HCT116 (cell line): ENCODE measurements at regions not wholly inside any gene's neighbourhood (a gene's known extent, or its start where the extent isn't known, plus 50 kb on each side); places are given as distances from the start of the nearest gene placed in this dataset.

Experiments used
- ATAC-seq: fragments of 200-7000 bp; cut with Tn5 transposase; 2 replicates; pipeline ENCODE4 v1.9.1; 2020; ENCODE audit warnings: mild to moderate bottlenecking, moderate library complexity
- BruUV-seq: library from RNA; stranded (reverse); fragments of 400-500 nt; replicated peaks from 2 replicates; lab custom pipeline; 2021; lab: Mats Ljungman, UMichigan
- CTCF ChIA-PET: fragments of 300-600 bp; sonication (Branson Sonifier 250); formaldehyde crosslinking; loops from one replicate; lab custom pipeline; 2021; ENCODE audit warnings: antibody characterized with exemption; lab: Charles Lee
- POLR2A ChIA-PET: fragments of 300-600, 350-600 bp; sonication (Branson Sonifier 250); formaldehyde crosslinking; loops from one replicate; lab custom pipeline; 2021; ENCODE audit warnings: antibody characterized with exemption; lab: Charles Lee
- RAD21 ChIA-PET, 2 experiments: fragments of 300-600 bp; sonication (Branson Sonifier 250); formaldehyde crosslinking; loops; one replicate each; lab custom pipeline; 2023; ENCODE audit warnings: low total read pairs in 2 of 2; ENCODE audit not compliant: uncharacterized antibody in 2 of 2, unreplicated experiment in 2 of 2, low non-redundant PET in 1 of 2; lab: Charles Lee
- DNase-seq: peaks from one replicate; pipeline ENCODE4 v3.0.0-alpha.2; 2010; ENCODE audit warnings: low read depth, low spot score
- H2AFZ ChIP-seq: fragments of 200-600 bp; shearing (Covaris generic), sonication (generic); 2 replicates; pipeline ENCODE4 v1.6.1; 2017; ENCODE audit warnings: low read depth, mixed run types, mixed read lengths, antibody characterized with exemption, low read length; ENCODE audit not compliant: poor library complexity, severe bottlenecking
- H3K27ac ChIP-seq: 2 replicates; pipeline ENCODE4 v1.5.1; 2012; ENCODE audit warnings: low read depth, low read length
- H3K27me3 ChIP-seq: fragments of 200-600 bp; sonication (generic); 2 replicates; pipeline ENCODE4 v1.6.1; 2016; ENCODE audit warnings: mixed run types, low read length, mixed read lengths; ENCODE audit not compliant: insufficient read depth
- H3K36me3 ChIP-seq, 2 experiments: fragments of 200-500 bp in 1 of 2; fragments of 200-600 bp in 1 of 2; sonication (Bioruptor generic) in 1 of 2; sonication (generic) in 1 of 2; 2 replicates each; pipeline versions ENCODE4 v1.5.1 to v1.6.1; 2014 to 2016; ENCODE audit warnings: low read length in 2 of 2, inconsistent platforms in 1 of 2, mixed read lengths in 1 of 2, mixed run types in 1 of 2; ENCODE audit not compliant: insufficient read depth in 2 of 2, control insufficient read depth in 1 of 2
- H3K4me1 ChIP-seq, 2 experiments: fragments of 200-600 bp in 1 of 2; sonication (generic) in 1 of 2; 2 replicates each; pipeline versions ENCODE4 v1.5.1 to v1.6.1; 2012 to 2017; ENCODE audit warnings: low read length in 2 of 2, inconsistent platforms in 1 of 2, mild to moderate bottlenecking in 1 of 2, mixed read lengths in 1 of 2, mixed run types in 1 of 2, moderate library complexity in 1 of 2; ENCODE audit not compliant: insufficient read depth in 2 of 2, control insufficient read depth in 1 of 2
- H3K4me2 ChIP-seq: fragments of 200-600 bp; sonication (generic); 2 replicates; pipeline ENCODE4 v1.6.1; 2017; ENCODE audit warnings: mixed run types, low read length, mixed read lengths
- H3K4me3 ChIP-seq, 2 experiments: fragments of 200-600 bp in 1 of 2; sonication (generic) in 1 of 2; replicated peaks in 1 of 2; 2 replicates each; pipeline ENCODE4 v1.5.1; 2011 to 2016; ENCODE audit warnings: low read length in 2 of 2, control low read depth in 1 of 2, low read depth in 1 of 2, mild to moderate bottlenecking in 1 of 2, mixed read lengths in 1 of 2, mixed run types in 1 of 2
- H3K79me2 ChIP-seq: fragments of 200-600 bp; sonication (generic); 2 replicates; pipeline ENCODE4 v1.6.1; 2017; ENCODE audit warnings: mild to moderate bottlenecking, mixed run types, low read length, moderate library complexity, mixed read lengths; ENCODE audit not compliant: insufficient read depth
- H3K9ac ChIP-seq: fragments of 200-600 bp; sonication (generic); 2 replicates; pipeline ENCODE4 v1.6.1; 2016; ENCODE audit warnings: low read length, mixed read lengths
- H3K9me2 ChIP-seq: fragments of 200-600 bp; sonication (generic), shearing (Covaris generic); 2 replicates; pipeline ENCODE4 v1.6.1; 2017; ENCODE audit warnings: mixed run types, mild to moderate bottlenecking, moderate library complexity; ENCODE audit not compliant: insufficient read depth
- H3K9me3 ChIP-seq, 2 experiments: fragments of 200-500 bp in 1 of 2; fragments of 200-600 bp in 1 of 2; sonication (Bioruptor generic) in 1 of 2; sonication (generic) in 1 of 2; 2 replicates each; pipeline ENCODE4 v1.6.1; 2014 to 2017; ENCODE audit warnings: low read length in 2 of 2, mixed read lengths in 2 of 2, inconsistent platforms in 1 of 2, low read depth in 1 of 2, mild to moderate bottlenecking in 1 of 2, mixed run types in 1 of 2, moderate library complexity in 1 of 2; ENCODE audit not compliant: control insufficient read depth in 1 of 2, insufficient read depth in 1 of 2
- H4K20me1 ChIP-seq: fragments of 200-600 bp; sonication (generic), shearing (Covaris generic); 2 replicates; pipeline ENCODE4 v1.6.1; 2017; ENCODE audit warnings: mixed run types, mild to moderate bottlenecking, moderate library complexity; ENCODE audit not compliant: insufficient read depth
- CBX3 ChIP-seq: IDR thresholded peaks from 2 replicates; pipeline ENCODE4 v1.6.1; 2012; ENCODE audit warnings: low read depth
- EZH2phosphoT487 ChIP-seq: fragments of 200-600 bp; IDR thresholded peaks from 2 replicates; pipeline ENCODE4 v1.6.1; 2018; ENCODE audit warnings: antibody characterized with exemption, borderline replicate concordance
- FOSL1 ChIP-seq: IDR thresholded peaks from 2 replicates; pipeline ENCODE4 v1.6.1; 2012; ENCODE audit warnings: low read depth
- MAX ChIP-seq: IDR thresholded peaks from 2 replicates; pipeline ENCODE4 v1.6.1; 2012
- POLR2AphosphoS5 ChIP-seq: IDR thresholded peaks from 2 replicates; pipeline ENCODE4 v1.6.1; 2011; ENCODE audit warnings: mild to moderate bottlenecking, low read depth, low read length, moderate library complexity
- SIN3A ChIP-seq: IDR thresholded peaks from 2 replicates; pipeline ENCODE4 v1.6.1; 2012; ENCODE audit warnings: low read depth
- SP1 ChIP-seq: IDR thresholded peaks from 2 replicates; pipeline ENCODE4 v1.6.1; 2012; ENCODE audit warnings: low read depth
- SRF ChIP-seq: IDR thresholded peaks from 2 replicates; pipeline ENCODE4 v1.6.1; 2012; ENCODE audit warnings: low read depth
- TCF7L2 ChIP-seq: IDR thresholded peaks from 2 replicates; pipeline ENCODE4 v1.7.0; 2011; ENCODE audit warnings: borderline replicate concordance, inconsistent platforms; ENCODE audit not compliant: insufficient read depth, insufficient read length; ENCODE audit errors: extremely low read depth
- YY1 ChIP-seq: IDR thresholded peaks from 2 replicates; pipeline ENCODE4 v1.6.1; 2011; ENCODE audit warnings: low read length, low read depth, moderate library complexity, mild to moderate bottlenecking; ENCODE audit not compliant: insufficient replicate concordance; ENCODE audit errors: extremely low read depth
- ZFX ChIP-seq: fragments of 450-650 bp; IDR thresholded peaks from 2 replicates; pipeline ENCODE4 v1.6.1; 2017
- ZNF274 ChIP-seq: fragments of 200-500 bp; sonication (Bioruptor generic); IDR thresholded peaks from 2 replicates; pipeline ENCODE4 v1.6.1; 2014; ENCODE audit warnings: mild to moderate bottlenecking, low read depth, low read length, inconsistent platforms
- intact Hi-C: fragments of 100-400 bp; cut with micrococcal nuclease; formaldehyde crosslinking; loops from 2 replicates; pipeline ENCODE4 v1.10.0; 2022
- TF ChIP-seq, protein P1 (sequence below), 3 experiments: fragments of 200-600 bp in 1 of 3; sonication (generic) in 1 of 3; IDR thresholded peaks in 2 of 3; conservative IDR thresholded peaks in 1 of 3; 2 replicates each; pipeline ENCODE4 v1.5.1; 2012 to 2017; ENCODE audit warnings: low read depth in 2 of 3, low read length in 2 of 3, antibody characterized with exemption in 1 of 3, borderline replicate concordance in 1 of 3, control low read depth in 1 of 3, mild to moderate bottlenecking in 1 of 3, mixed read lengths in 1 of 3, mixed run types in 1 of 3, moderate library complexity in 1 of 3; ENCODE audit not compliant: insufficient read depth in 1 of 3
- TF ChIP-seq, protein P2 (sequence below): IDR thresholded peaks from 2 replicates; pipeline ENCODE4 v1.6.1; 2011; ENCODE audit warnings: mild to moderate bottlenecking, low read length, moderate library complexity; ENCODE audit not compliant: insufficient replicate concordance; ENCODE audit errors: extremely low read depth
- TF ChIP-seq, protein P3 (sequence below): IDR thresholded peaks from 2 replicates; pipeline ENCODE4 v1.6.1; 2012

- H3K4me1 ChIP-seq: no peaks in the 10 kb centered on the region
- H3K9me3 ChIP-seq: no peaks in the 10 kb centered on the region
- no peak overlapping the region for H2AFZ ChIP-seq
- H3K9me2 ChIP-seq: no peaks in the 10 kb centered on the region
- H3K4me3 ChIP-seq: no peak overlapping the region
- TF ChIP-seq MAX (no peak), SP1 (no peak), ZNF274 (no peak), YY1 (no peak), CBX3 (no peak)
- H4K20me1 ChIP-seq: no peaks in the 10 kb centered on the region
- ChIA-PET RAD21 (no interaction called here), POLR2A (no interaction called here), CTCF (no interaction called here)
- no peaks in the 10 kb centered on the region for H3K79me2 ChIP-seq
- H3K27ac ChIP-seq: no peak overlapping the region
- no peaks in the 10 kb centered on the region for H3K27me3 ChIP-seq
- intact Hi-C loops: no loop called here
- no peaks in the 10 kb centered on the region for H3K36me3 ChIP-seq
- DNase-seq (no peak), ATAC-seq (no peak)
- BruUV-seq: no TSS peak
- H3K9ac ChIP-seq: no peak overlapping the region
- H3K4me2 ChIP-seq: no peak overlapping the region
These were observed 96.4 kb upstream of the ATP11B start for GRCh38 chr3:182696916-182697315.

DNA sequence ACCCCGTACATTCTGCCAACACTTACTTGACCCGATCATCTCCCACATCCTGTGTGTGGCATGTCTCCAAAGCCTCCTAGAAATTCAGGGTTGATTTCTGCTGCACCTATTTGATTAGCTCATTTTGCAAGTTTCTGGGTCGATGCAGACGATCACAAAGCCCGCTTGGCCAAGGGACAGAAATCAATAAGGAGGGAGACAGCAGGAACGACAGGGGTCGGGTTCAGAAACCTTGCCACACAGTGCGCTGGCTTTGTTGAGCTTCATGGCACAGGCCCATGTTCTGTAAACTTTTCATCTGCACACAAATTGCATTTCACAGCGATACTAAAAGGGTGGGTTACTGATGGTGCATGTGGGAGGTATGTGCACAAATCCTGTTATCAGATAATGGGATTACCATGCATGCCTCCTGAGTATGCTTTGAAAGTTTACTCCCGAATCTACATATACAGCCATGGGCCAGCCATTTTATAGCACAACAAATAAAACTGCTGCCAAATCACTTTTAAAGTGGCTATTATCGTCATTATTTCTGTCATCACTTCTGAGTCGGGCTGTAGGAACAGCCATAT, 95.9 kb upstream of the ATP11B start:
- no peak for ATAC-seq
- TF ChIP-seq MAX (no peak), FOSL1 (no peak), SRF (no peak), POLR2AphosphoS5 (no peak), TCF7L2 (no peak), ZFX (no peak), SIN3A (no peak), ZNF274 (no peak), EZH2phosphoT487 (no peak)
- TF ChIP-seq, protein P1, sequence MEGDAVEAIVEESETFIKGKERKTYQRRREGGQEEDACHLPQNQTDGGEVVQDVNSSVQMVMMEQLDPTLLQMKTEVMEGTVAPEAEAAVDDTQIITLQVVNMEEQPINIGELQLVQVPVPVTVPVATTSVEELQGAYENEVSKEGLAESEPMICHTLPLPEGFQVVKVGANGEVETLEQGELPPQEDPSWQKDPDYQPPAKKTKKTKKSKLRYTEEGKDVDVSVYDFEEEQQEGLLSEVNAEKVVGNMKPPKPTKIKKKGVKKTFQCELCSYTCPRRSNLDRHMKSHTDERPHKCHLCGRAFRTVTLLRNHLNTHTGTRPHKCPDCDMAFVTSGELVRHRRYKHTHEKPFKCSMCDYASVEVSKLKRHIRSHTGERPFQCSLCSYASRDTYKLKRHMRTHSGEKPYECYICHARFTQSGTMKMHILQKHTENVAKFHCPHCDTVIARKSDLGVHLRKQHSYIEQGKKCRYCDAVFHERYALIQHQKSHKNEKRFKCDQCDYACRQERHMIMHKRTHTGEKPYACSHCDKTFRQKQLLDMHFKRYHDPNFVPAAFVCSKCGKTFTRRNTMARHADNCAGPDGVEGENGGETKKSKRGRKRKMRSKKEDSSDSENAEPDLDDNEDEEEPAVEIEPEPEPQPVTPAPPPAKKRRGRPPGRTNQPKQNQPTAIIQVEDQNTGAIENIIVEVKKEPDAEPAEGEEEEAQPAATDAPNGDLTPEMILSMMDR (IDR thresholded peaks at IDR 0.05 in 2 of 3, conservative IDR thresholded peaks at IDR 0.05 in 1 of 3; ENCODE audit: borderline replicate concordance in 1 of 3, insufficient read depth in 1 of 3, low read depth in 2 of 3, low read length in 2 of 3): no peak
- TF ChIP-seq, protein P2, sequence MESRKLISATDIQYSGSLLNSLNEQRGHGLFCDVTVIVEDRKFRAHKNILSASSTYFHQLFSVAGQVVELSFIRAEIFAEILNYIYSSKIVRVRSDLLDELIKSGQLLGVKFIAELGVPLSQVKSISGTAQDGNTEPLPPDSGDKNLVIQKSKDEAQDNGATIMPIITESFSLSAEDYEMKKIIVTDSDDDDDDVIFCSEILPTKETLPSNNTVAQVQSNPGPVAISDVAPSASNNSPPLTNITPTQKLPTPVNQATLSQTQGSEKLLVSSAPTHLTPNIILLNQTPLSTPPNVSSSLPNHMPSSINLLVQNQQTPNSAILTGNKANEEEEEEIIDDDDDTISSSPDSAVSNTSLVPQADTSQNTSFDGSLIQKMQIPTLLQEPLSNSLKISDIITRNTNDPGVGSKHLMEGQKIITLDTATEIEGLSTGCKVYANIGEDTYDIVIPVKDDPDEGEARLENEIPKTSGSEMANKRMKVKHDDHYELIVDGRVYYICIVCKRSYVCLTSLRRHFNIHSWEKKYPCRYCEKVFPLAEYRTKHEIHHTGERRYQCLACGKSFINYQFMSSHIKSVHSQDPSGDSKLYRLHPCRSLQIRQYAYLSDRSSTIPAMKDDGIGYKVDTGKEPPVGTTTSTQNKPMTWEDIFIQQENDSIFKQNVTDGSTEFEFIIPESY: no peak
- TF ChIP-seq, protein P3, sequence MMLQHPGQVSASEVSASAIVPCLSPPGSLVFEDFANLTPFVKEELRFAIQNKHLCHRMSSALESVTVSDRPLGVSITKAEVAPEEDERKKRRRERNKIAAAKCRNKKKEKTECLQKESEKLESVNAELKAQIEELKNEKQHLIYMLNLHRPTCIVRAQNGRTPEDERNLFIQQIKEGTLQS: no peak

More for the DNA sequence above, 95.9 kb upstream of the ATP11B start:
- Histone ChIP-seq H3K27ac (no peak overlapping the region), H3K27me3 (no peaks in the 10 kb centered on the region), H4K20me1 (no peaks in the 10 kb centered on the region), H3K4me2 (no peak overlapping the region), H3K9me2 (no peaks in the 10 kb centered on the region), H3K9ac (no peak overlapping the region), H2AFZ (no peak overlapping the region), H3K4me3 (no peak overlapping the region), H3K9me3 (no peaks in the 10 kb centered on the region), H3K79me2 (no peaks in the 10 kb centered on the region), H3K4me1 (no peaks in the 10 kb centered on the region), H3K36me3 (no peaks in the 10 kb centered on the region)
- RAD21 ChIA-PET: no interaction called here
- POLR2A ChIA-PET: no interaction called here
- intact Hi-C loops: no loop called here
- no peak for DNase-seq
- no TSS peak for BruUV-seq
- CTCF ChIA-PET: no interaction called here
